ENCODE measurements at regions not wholly inside any gene's neighbourhood (a gene's known extent, or its start where the extent isn't known, plus 50 kb on each side); places are given as distances from the start of the nearest gene placed in this dataset.

DNA sequence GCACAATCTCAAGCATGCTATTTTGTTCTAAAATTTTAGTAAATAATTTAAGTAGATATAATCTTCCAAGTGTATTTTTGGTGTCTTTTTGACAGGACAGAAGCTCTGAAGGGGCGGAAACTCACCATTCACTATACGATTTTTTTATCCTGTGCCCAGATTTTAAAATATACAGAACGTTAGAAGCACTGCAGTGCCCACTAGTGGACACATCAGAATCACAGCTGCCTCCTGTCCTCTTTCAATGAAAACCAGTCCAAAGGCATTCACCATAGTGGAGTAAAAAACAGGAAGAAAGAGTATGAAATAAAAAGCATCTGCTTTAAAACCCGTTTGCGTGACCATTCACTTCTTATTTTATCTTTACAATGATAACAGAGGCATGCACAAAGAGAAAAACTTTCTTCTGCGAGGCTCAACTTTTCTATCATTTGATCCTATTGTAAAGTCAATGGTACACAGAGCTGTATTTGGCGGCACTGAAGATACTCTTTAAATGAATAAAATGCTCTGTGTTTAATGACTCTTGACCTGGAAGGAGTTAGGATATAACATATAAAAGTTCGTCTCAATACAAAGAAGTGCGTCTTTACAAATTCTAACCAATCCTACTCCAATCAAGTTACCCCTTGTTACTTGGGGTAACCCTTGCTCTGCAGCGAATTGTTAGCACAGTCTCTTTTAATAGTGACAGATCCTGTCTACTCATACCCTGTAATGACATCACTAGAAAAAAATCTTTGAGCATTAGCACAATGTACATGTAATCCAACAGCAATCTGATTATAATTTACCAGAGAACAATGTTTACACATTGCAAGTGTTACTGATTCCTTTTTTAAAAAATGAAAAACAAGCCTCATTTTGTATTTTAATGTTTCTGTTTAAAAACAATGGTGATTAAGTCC, 339.8 kb upstream of the PSMD7 start:
- H4K20me1 ChIP-seq (ENCODE audit: control insufficient read depth, insufficient read depth, low read depth, low read length) = no peaks in the 10 kb centered on the region
- H3F3A ChIP-seq (ENCODE audit: control insufficient read depth, insufficient read depth) = no peaks in the 10 kb centered on the region
- H3K9me2 ChIP-seq (replicated peaks; ENCODE audit: control insufficient read depth, low read length) = no peaks in the 10 kb centered on the region
- H3K4me1 ChIP-seq (ENCODE audit: control insufficient read depth, low read length) = no peaks in the 10 kb centered on the region
- H3K27ac ChIP-seq (ENCODE audit: low read depth, low read length) = no peak overlapping the region
- H3K27me3 ChIP-seq (ENCODE audit: control insufficient read depth, low read length) = no peaks in the 10 kb centered on the region
- TF ChIP-seq EZH2phosphoT487 (IDR thresholded peaks at IDR 0.05; ENCODE audit: borderline replicate concordance, low read length) (no peak), CTCF (IDR thresholded peaks at IDR 0.05; ENCODE audit: low read depth, low read length, poor library complexity, severe bottlenecking) (peak; percentile 81)
- no peaks in the 10 kb centered on the region for H3K79me2 ChIP-seq (ENCODE audit: control insufficient read depth, low read length)
- H3K36me3 ChIP-seq (ENCODE audit: control insufficient read depth, low read length) = no peaks in the 10 kb centered on the region
- H3K4me2 ChIP-seq (ENCODE audit: low read length) = no peak overlapping the region
- H3K4me3 ChIP-seq (ENCODE audit: low read length) = no peak overlapping the region
- no peaks in the 10 kb centered on the region for H3K9me3 ChIP-seq (ENCODE audit: control insufficient read depth, insufficient read depth, low read length)

GRCh38 chr16:73955702-73956101, 340.9 kb upstream of the PSMD7 start:
- H3K9me2 ChIP-seq (replicated peaks; ENCODE audit: control insufficient read depth, low read length) = no peaks in the 10 kb centered on the region
- H3K79me2 ChIP-seq (ENCODE audit: control insufficient read depth, low read length) = no peaks in the 10 kb centered on the region
- H3F3A ChIP-seq (ENCODE audit: control insufficient read depth, insufficient read depth) = no peaks in the 10 kb centered on the region

DNA sequence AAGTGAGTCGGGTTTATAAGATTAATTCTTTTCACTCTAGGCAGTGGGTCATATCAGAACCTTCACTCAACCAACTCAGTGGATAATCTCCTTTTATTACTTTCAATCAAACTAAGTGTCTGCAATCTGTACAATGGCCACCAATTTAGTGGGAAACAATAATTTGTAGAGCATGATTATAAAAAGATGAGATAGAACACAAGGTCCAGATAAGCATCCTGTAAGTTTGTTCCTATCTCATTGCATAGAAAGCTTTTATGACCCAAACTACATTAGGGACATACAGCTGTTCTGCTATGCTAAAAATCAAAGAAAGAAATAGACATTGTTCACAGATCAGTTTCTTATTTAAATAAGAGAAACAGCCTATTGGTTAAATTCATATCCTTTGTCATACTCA, 341.4 kb upstream of the PSMD7 start:
- Histone ChIP-seq H3K9me2 (replicated peaks; ENCODE audit: control insufficient read depth, low read length) (no peaks in the 10 kb centered on the region), H3F3A (ENCODE audit: control insufficient read depth, insufficient read depth) (no peaks in the 10 kb centered on the region), H3K9me3 (ENCODE audit: control insufficient read depth, insufficient read depth, low read length) (no peaks in the 10 kb centered on the region), H3K27ac (ENCODE audit: low read depth, low read length) (no peak overlapping the region), H4K20me1 (ENCODE audit: control insufficient read depth, insufficient read depth, low read depth, low read length) (no peaks in the 10 kb centered on the region), H3K4me3 (ENCODE audit: low read length) (no peak overlapping the region), H3K4me1 (ENCODE audit: control insufficient read depth, low read length) (no peaks in the 10 kb centered on the region), H3K79me2 (ENCODE audit: control insufficient read depth, low read length) (no peaks in the 10 kb centered on the region), H3K36me3 (ENCODE audit: control insufficient read depth, low read length) (no peaks in the 10 kb centered on the region), H3K4me2 (ENCODE audit: low read length) (no peak overlapping the region), H3K27me3 (ENCODE audit: control insufficient read depth, low read length) (no peaks in the 10 kb centered on the region)
- TF ChIP-seq CTCF (IDR thresholded peaks at IDR 0.05; ENCODE audit: low read depth, low read length, poor library complexity, severe bottlenecking) = no peak
- no peak for TF ChIP-seq EZH2phosphoT487 (IDR thresholded peaks at IDR 0.05; ENCODE audit: borderline replicate concordance, low read length)

More at GRCh38 chr16:73955702-73956101, 340.9 kb upstream of the PSMD7 start:
- no peak for TF ChIP-seq CTCF (IDR thresholded peaks at IDR 0.05; ENCODE audit: low read depth, low read length, poor library complexity, severe bottlenecking)
- no peak for TF ChIP-seq EZH2phosphoT487 (IDR thresholded peaks at IDR 0.05; ENCODE audit: borderline replicate concordance, low read length)
- Histone ChIP-seq H3K4me3 (ENCODE audit: low read length) (no peak overlapping the region), H3K36me3 (ENCODE audit: control insufficient read depth, low read length) (no peaks in the 10 kb centered on the region), H3K27me3 (ENCODE audit: control insufficient read depth, low read length) (no peaks in the 10 kb centered on the region), H3K4me2 (ENCODE audit: low read length) (no peak overlapping the region), H3K27ac (ENCODE audit: low read depth, low read length) (no peak overlapping the region), H3K9me3 (ENCODE audit: control insufficient read depth, insufficient read depth, low read length) (no peaks in the 10 kb centered on the region), H4K20me1 (ENCODE audit: control insufficient read depth, insufficient read depth, low read depth, low read length) (no peaks in the 10 kb centered on the region), H3K4me1 (ENCODE audit: control insufficient read depth, low read length) (no peaks in the 10 kb centered on the region)

Measured in DOHH2 (cell line).